HL-60 (cell line): ENCODE measurements at regions not wholly inside any gene's neighbourhood (a gene's known extent, or its start where the extent isn't known, plus 50 kb on each side); places are given as distances from the start of the nearest gene placed in this dataset.

ENCODE experiments used
- DNase-seq, 2 experiments: peaks; one replicate each; pipeline ENCODE4 v3.0.0-alpha.2; 2010 to 2020; ENCODE audit warnings: low read depth in 1 of 2, low spot score in 1 of 2
- H3K27ac ChIP-seq: fragments of 250-450 bp; sonication (Bioruptor Pico); replicated peaks from 2 replicates; pipeline ENCODE4 v1.5.1; 2020; ENCODE audit warnings: mild to moderate bottlenecking, moderate library complexity
- H3K27me3 ChIP-seq: fragments of 250-450 bp; sonication (Bioruptor Pico); 2 replicates; pipeline ENCODE4 v1.5.1; 2021; ENCODE audit warnings: mild to moderate bottlenecking, moderate library complexity; ENCODE audit not compliant: insufficient read depth, poor library complexity, severe bottlenecking
- H3K4me3 ChIP-seq: replicated peaks from 2 replicates; pipeline ENCODE4 v1.5.1; 2011; ENCODE audit warnings: mild to moderate bottlenecking, control low read depth, low read length; ENCODE audit not compliant: insufficient read depth
- GABPA ChIP-seq: IDR thresholded peaks from 2 replicates; pipeline ENCODE4 v1.6.1; 2012; ENCODE audit warnings: low read depth
- POLR2AphosphoS5 ChIP-seq: IDR thresholded peaks from 2 replicates; pipeline ENCODE4 v1.6.1; 2012; ENCODE audit warnings: low read depth
- SPI1 ChIP-seq: IDR thresholded peaks from 2 replicates; pipeline ENCODE4 v1.6.1; 2012; ENCODE audit warnings: low read depth, mild to moderate bottlenecking, borderline replicate concordance
- TF ChIP-seq, protein P1 (sequence below): IDR thresholded peaks from 2 replicates; pipeline ENCODE4 v1.6.1; 2012; ENCODE audit warnings: low read depth; ENCODE audit not compliant: insufficient replicate concordance
- TF ChIP-seq, protein P2 (sequence below): IDR thresholded peaks from one replicate; pipeline ENCODE4 v1.5.1; 2011; ENCODE audit warnings: low read length, control low read depth, inconsistent platforms; ENCODE audit not compliant: insufficient read depth

DNA sequence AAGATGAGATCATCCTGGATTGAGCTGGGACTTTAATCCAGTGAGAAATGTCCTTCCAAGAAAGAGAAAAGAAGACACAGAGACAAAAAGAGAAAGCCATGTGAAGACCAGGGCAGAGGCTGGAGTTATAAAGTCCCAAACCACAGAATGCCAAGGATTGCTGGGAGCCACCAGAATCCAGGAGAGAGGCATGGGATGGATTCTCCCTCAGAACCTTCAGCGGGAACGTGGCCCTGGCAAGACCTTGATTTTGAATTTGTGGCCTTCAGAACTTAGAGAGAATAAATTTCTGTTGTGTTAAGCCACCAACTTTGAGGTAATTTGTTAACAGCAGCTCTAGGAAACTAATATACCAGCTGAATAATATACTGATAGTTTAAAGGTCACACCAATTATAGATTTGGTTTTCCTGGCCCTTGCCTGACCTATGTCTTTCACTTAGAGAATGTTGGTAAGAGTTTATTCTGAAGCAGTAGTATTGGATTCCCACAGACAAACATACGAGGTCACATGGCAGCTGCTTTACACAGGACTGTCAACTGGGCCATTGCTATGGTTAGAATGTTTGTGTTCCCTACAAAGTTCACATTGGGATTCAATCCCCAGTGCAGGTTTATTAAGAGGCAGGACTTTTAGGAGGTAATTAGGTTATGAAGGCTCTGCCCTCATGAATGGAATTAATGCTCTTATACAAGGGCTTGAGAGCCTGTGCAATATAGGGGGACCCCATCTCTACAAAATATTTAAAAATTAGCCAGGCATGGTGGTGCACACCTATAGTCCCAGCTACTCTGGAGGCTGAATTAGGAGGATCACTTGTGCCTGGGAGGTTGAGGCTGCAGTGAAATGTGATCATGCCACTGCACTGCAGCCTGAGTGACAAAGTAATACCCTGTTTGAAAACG is 156.5 kb upstream of the EEA1 start:
- no peak for DNase-seq
- Histone ChIP-seq H3K27ac (no peak overlapping the region), H3K27me3 (no peaks in the 10 kb centered on the region), H3K4me3 (no peak overlapping the region)
- TF ChIP-seq GABPA: no peak

DNA sequence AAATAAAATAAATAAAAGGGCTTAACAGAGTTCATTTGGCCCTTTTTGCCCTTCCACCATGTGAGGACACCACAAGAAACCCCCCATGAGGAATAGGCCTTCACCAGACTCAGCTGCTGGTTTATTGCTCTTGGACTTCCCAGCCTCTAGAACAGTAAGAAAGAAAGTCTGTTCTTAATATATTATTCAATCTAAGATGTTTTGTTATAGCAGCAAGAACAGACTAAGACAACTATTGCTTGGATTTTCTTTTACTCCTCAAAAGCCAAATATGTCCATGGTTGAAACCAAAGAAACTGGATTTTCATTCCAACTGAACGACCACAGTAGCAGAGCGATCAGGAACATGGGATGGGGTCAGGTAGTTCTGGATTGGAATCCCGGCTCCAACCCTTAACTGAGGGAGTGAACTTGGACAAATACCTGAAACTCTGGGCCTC is 157.2 kb upstream of the EEA1 start:
- Histone ChIP-seq H3K27me3 (no peaks in the 10 kb centered on the region), H3K27ac (no peak overlapping the region), H3K4me3 (no peak overlapping the region)
- DNase-seq: no peak
- TF ChIP-seq GABPA (no peak), POLR2AphosphoS5 (no peak)
- TF ChIP-seq, protein P1, sequence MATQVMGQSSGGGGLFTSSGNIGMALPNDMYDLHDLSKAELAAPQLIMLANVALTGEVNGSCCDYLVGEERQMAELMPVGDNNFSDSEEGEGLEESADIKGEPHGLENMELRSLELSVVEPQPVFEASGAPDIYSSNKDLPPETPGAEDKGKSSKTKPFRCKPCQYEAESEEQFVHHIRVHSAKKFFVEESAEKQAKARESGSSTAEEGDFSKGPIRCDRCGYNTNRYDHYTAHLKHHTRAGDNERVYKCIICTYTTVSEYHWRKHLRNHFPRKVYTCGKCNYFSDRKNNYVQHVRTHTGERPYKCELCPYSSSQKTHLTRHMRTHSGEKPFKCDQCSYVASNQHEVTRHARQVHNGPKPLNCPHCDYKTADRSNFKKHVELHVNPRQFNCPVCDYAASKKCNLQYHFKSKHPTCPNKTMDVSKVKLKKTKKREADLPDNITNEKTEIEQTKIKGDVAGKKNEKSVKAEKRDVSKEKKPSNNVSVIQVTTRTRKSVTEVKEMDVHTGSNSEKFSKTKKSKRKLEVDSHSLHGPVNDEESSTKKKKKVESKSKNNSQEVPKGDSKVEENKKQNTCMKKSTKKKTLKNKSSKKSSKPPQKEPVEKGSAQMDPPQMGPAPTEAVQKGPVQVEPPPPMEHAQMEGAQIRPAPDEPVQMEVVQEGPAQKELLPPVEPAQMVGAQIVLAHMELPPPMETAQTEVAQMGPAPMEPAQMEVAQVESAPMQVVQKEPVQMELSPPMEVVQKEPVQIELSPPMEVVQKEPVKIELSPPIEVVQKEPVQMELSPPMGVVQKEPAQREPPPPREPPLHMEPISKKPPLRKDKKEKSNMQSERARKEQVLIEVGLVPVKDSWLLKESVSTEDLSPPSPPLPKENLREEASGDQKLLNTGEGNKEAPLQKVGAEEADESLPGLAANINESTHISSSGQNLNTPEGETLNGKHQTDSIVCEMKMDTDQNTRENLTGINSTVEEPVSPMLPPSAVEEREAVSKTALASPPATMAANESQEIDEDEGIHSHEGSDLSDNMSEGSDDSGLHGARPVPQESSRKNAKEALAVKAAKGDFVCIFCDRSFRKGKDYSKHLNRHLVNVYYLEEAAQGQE: no peak
- TF ChIP-seq, protein P2, sequence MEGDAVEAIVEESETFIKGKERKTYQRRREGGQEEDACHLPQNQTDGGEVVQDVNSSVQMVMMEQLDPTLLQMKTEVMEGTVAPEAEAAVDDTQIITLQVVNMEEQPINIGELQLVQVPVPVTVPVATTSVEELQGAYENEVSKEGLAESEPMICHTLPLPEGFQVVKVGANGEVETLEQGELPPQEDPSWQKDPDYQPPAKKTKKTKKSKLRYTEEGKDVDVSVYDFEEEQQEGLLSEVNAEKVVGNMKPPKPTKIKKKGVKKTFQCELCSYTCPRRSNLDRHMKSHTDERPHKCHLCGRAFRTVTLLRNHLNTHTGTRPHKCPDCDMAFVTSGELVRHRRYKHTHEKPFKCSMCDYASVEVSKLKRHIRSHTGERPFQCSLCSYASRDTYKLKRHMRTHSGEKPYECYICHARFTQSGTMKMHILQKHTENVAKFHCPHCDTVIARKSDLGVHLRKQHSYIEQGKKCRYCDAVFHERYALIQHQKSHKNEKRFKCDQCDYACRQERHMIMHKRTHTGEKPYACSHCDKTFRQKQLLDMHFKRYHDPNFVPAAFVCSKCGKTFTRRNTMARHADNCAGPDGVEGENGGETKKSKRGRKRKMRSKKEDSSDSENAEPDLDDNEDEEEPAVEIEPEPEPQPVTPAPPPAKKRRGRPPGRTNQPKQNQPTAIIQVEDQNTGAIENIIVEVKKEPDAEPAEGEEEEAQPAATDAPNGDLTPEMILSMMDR: no peak

DNA sequence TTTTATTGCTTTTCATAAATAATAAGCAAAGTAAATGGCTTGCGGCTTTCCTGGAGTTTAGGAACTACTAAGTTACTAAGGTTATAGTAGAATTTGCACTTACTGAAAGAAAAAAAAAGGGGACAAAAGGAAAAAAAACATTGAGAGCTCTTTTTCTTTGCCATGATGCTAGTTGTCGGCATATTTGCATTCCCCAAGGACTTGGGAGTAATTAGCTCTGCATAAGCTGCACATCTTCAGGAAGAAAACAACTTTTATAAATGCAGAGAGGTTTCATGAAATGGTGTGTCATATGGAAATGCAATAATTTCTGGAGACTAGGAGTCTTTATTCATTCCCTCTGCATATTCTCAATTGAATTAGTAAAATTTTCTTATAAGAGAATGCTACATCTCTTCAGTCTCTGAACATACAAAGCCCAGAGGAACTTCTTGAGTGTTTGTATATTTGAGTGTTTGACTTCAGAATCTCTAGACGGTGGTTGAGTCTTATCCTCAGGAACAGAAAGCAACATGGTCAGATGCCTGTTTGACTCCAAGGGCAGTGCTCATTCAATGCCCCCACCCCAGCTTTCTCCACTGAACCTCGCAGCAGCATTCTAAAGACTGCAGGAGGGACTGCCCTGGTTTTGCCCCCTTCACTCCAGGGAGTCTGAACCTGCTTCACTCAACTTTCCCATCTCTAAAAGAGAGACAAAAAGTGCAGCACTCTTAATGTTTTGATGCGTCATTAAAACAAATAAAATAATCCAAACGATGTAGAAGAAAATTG is 158.9 kb upstream of the EEA1 start:
- Histone ChIP-seq H3K27ac (no peak overlapping the region), H3K4me3 (no peak overlapping the region), H3K27me3 (no peaks in the 10 kb centered on the region)
- TF ChIP-seq, protein P2: no peak
- no peak for TF ChIP-seq GABPA
- TF ChIP-seq, protein P1: no peak
- TF ChIP-seq SPI1: no peak
- TF ChIP-seq POLR2AphosphoS5: no peak
- DNase-seq: no peak

DNA sequence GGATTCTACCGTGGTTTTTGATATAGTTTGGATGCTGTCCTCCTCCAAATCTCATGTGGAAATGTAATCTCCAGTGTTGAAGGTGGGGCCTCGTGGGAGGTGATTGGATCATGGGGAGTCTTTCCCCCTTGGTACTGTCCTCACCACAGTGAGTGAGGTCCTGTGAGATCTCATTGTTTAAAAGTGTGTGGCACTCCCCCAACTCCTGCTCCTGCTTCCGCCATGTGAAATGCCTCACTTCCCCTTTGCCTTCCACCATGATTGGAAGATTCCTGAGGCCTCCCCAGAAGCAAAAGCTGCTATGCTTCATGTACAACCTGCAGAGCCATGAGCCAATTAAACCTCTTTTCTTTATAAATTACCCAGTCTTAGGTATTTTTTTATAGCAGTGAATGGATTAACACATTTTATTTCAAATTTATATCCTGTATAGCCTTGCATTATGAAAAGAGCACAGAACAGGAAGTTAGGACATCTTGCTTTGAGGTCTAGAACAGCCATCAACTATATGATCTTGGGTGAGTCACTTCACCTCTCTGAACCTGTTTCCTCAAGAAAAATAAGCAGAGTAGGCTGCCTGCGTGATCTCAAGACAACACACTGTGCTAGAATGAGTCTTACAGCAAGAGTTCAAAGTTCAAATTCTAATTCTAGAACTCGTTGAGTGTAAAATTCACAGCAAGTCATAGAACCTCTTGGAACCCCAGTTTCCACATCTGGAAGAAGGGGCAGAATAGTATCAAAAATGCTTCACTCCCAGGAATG is 160.9 kb upstream of the EEA1 start:
- Histone ChIP-seq H3K27ac (peak overlapping the region; percentile 48), H3K27me3 (no peaks in the 10 kb centered on the region), H3K4me3 (no peak overlapping the region)
- DNase-seq: peak; percentile 79 to 89
- TF ChIP-seq, protein P1: no peak
- TF ChIP-seq SPI1: no peak
- no peak for TF ChIP-seq POLR2AphosphoS5
- no peak for TF ChIP-seq GABPA
- TF ChIP-seq, protein P2: no peak
